Gastroesophageal sphincter (tissue), 4 donors: ENCODE measurements at regions not wholly inside any gene's neighbourhood (a gene's known extent, or its start where the extent isn't known, plus 50 kb on each side); places are given as distances from the start of the nearest gene placed in this dataset.
"Not testable (repeated sequence)": the region's sequence is repeated elsewhere in the genome, so short reads cannot be mapped to it uniquely, and the experiment has no call there.

Experiments
- ATAC-seq: fragments of 150-250 bp; one replicate; pipeline ENCODE4 v1.9.1; 2016; ENCODE audit warnings: mild to moderate bottlenecking, moderate library complexity
- H3K27ac ChIP-seq, 4 donors: fragments of 200-600 bp; sonication (generic) in 3 of 4; 1 replicate in 3 of 4; 2 replicates in 1 of 4; pipeline ENCODE4 v1.5.1; 2016 to 2019
- H3K27me3 ChIP-seq: fragments of 200-600 bp; sonication (generic); one replicate; pipeline ENCODE4 v1.5.1; 2019
- H3K36me3 ChIP-seq, 2 donors: fragments of 200-600 bp; sonication (generic); one replicate each; pipeline ENCODE4 v1.5.1; 2019; ENCODE audit warnings: control low read depth in 1 of 2
- H3K4me1 ChIP-seq, 3 donors: fragments of 200-600 bp; sonication (generic); 1 replicate in 2 of 3; 2 replicates in 1 of 3; pipeline ENCODE4 v1.5.1; 2016 to 2019; ENCODE audit warnings: control low read depth in 2 of 3
- H3K4me3 ChIP-seq, 2 donors: fragments of 200-600 bp; sonication (generic); one replicate each; pipeline ENCODE4 v1.5.1; 2019; ENCODE audit warnings: mild to moderate bottlenecking in 1 of 2, moderate library complexity in 1 of 2
- H3K9me3 ChIP-seq, 3 donors: fragments of 200-600 bp; sonication (generic); one replicate each; pipeline ENCODE4 v1.5.1; 2017 to 2019; ENCODE audit warnings: control low read depth in 2 of 3
- CTCF ChIP-seq, 4 experiments: fragments of 200-600 bp in 2 of 4; fragments of 450-650 bp in 2 of 4; sonication (generic) in 1 of 4; IDR thresholded peaks; one replicate each; pipeline ENCODE4 v1.5.1; 2017 to 2019; ENCODE audit warnings: antibody characterized with exemption in 4 of 4, mild to moderate bottlenecking in 2 of 4, moderate library complexity in 2 of 4
- EP300 ChIP-seq: sonication (generic); formaldehyde crosslinking; IDR thresholded peaks from one replicate; pipeline ENCODE4 v1.6.1; 2017; ENCODE audit warnings: antibody characterized with exemption, mild to moderate bottlenecking
- POLR2A ChIP-seq, 2 donors: fragments of 450-650 bp; IDR thresholded peaks; one replicate each; pipeline ENCODE4 v1.6.1; 2017; ENCODE audit warnings: antibody characterized with exemption in 2 of 2, mild to moderate bottlenecking in 2 of 2, moderate library complexity in 1 of 2
- POLR2AphosphoS5 ChIP-seq: sonication (generic); formaldehyde crosslinking; IDR thresholded peaks from one replicate; pipeline ENCODE4 v1.6.1; 2017; ENCODE audit warnings: antibody characterized with exemption
- WGBS, 2 donors: methylation state at CpG; one replicate each; pipeline ENCODE4 v1.1.5; 2018; ENCODE audit warnings: low coverage in 1 of 2; 5-methylcytosine and 5-hydroxymethylcytosine counted together

GRCh38 chr20:29318871-29319461, 1938.5 kb upstream of the DEFB115 start:
- peaks cover 0 to 15% (median 0%) of the 10 kb centered on the region in 3 donors for H3K9me3 ChIP-seq
- no peaks in the 10 kb centered on the region for H3K36me3 ChIP-seq
- H3K27ac ChIP-seq = no peak overlapping the region
- H3K4me1 ChIP-seq = no peaks in the 10 kb centered on the region
- WGBS, 2 donors = 49 to 80% methylated on average over 10 to 11 of the region's 37 CpGs
- H3K27me3 ChIP-seq = peaks cover 47% of the 10 kb centered on the region
- TF ChIP-seq EP300 (no peak), POLR2AphosphoS5 (no peak), POLR2A (IDR thresholded peaks at IDR 0.05) (no peak), CTCF (IDR thresholded peaks at IDR 0.05) (no peak)
- H3K4me3 ChIP-seq = no peak overlapping the region
- no peak for ATAC-seq

- WGBS, 2 donors = 13% methylated on average over 3 of the region's 23 CpGs; no CpG with 5 or more reads in 1 of the 2 donors
- H3K36me3 ChIP-seq = no peaks in the 10 kb centered on the region
- no peak overlapping the region for H3K27ac ChIP-seq
- no peak for TF ChIP-seq POLR2AphosphoS5
- no peak for TF ChIP-seq CTCF (IDR thresholded peaks at IDR 0.05)
- TF ChIP-seq EP300 = no peak
- no peak for TF ChIP-seq POLR2A (IDR thresholded peaks at IDR 0.05)
- H3K4me3 ChIP-seq = no peak overlapping the region
- no peaks in the 10 kb centered on the region for H3K4me1 ChIP-seq
- ATAC-seq = no peak
- peaks cover 55% of the 10 kb centered on the region for H3K27me3 ChIP-seq
- peaks cover 0 to 15% (median 0%) of the 10 kb centered on the region in 3 donors for H3K9me3 ChIP-seq
Measured at GRCh38 chr20:29319725-29320124, 1937.7 kb upstream of the DEFB115 start.

- WGBS, 2 donors = 16 to 76% methylated on average over 8 to 33 of the region's 35 CpGs
Measured at GRCh38 chr20:29320216-29320949, 1937.1 kb upstream of the DEFB115 start.

GRCh38 chr20:29323631-29324515, 1933.6 kb upstream of the DEFB115 start:
- H3K27me3 ChIP-seq = peaks cover 81% of the 10 kb centered on the region
- not testable (repeated sequence) for H3K36me3 ChIP-seq, H3K4me3 ChIP-seq, ATAC-seq, H3K27ac ChIP-seq, H3K4me1 ChIP-seq, H3K9me3 ChIP-seq
- WGBS, 2 donors = 78 to 85% methylated on average over 12 to 26 of the region's 37 CpGs

More at GRCh38 chr20:29320216-29320949, 1937.1 kb upstream of the DEFB115 start:
- H3K4me1 ChIP-seq, H3K27ac ChIP-seq, H3K36me3 ChIP-seq, ATAC-seq: not testable (repeated sequence)
- peak overlapping the region in 1 of 2 donors; percentile 13 for H3K4me3 ChIP-seq
- H3K9me3 ChIP-seq = peaks cover 0 to 15% (median 0%) of the 10 kb centered on the region in 3 donors
- peaks cover 61% of the 10 kb centered on the region for H3K27me3 ChIP-seq

GRCh38 chr20:29324516-29325303, 1932.8 kb upstream of the DEFB115 start:
- WGBS, 2 donors = 64 to 100% methylated on average over 1 to 5 of the region's 34 CpGs
- peaks cover 75% of the 10 kb centered on the region for H3K27me3 ChIP-seq

GRCh38 chr20:29325304-29325640, 1932.2 kb upstream of the DEFB115 start:
- peaks cover 0 to 9% (median 0%) of the 10 kb centered on the region in 3 donors for H3K4me1 ChIP-seq
- no peaks in the 10 kb centered on the region for H3K36me3 ChIP-seq
- H3K27me3 ChIP-seq = peaks cover 72% of the 10 kb centered on the region
- H3K27ac ChIP-seq = no peak overlapping the region
- H3K9me3 ChIP-seq = peaks cover 0 to under 1% (median 0%) of the 10 kb centered on the region in 3 donors
- H3K4me3 ChIP-seq = peak overlapping the region in 1 of 2 donors; percentile 2
- 60% methylated on average over 15 of the region's 20 CpGs; no CpG with 5 or more reads in 1 of the 2 donors for WGBS, 2 donors
- no peak for TF ChIP-seq EP300
- no peak for TF ChIP-seq POLR2A (IDR thresholded peaks at IDR 0.05)
- no peak for TF ChIP-seq CTCF (IDR thresholded peaks at IDR 0.05)
- no peak for TF ChIP-seq POLR2AphosphoS5
- no peak for ATAC-seq

More at GRCh38 chr20:29324516-29325303, 1932.8 kb upstream of the DEFB115 start:
- H3K36me3 ChIP-seq, H3K9me3 ChIP-seq, H3K27ac ChIP-seq, ATAC-seq, H3K4me3 ChIP-seq, H3K4me1 ChIP-seq: not testable (repeated sequence)

GRCh38 chr20:29325781-29326180, 1931.7 kb upstream of the DEFB115 start:
- not testable (repeated sequence) for ATAC-seq, H3K9me3 ChIP-seq, H3K4me1 ChIP-seq, H3K27ac ChIP-seq, H3K4me3 ChIP-seq, H3K36me3 ChIP-seq
- 68 to 95% methylated on average over 9 to 10 of the region's 17 CpGs for WGBS, 2 donors
- peaks cover 72% of the 10 kb centered on the region for H3K27me3 ChIP-seq
